ENCODE measurements at regions not wholly inside any gene's neighbourhood (a gene's known extent, or its start where the extent isn't known, plus 50 kb on each side); places are given as distances from the start of the nearest gene placed in this dataset.

DNA sequence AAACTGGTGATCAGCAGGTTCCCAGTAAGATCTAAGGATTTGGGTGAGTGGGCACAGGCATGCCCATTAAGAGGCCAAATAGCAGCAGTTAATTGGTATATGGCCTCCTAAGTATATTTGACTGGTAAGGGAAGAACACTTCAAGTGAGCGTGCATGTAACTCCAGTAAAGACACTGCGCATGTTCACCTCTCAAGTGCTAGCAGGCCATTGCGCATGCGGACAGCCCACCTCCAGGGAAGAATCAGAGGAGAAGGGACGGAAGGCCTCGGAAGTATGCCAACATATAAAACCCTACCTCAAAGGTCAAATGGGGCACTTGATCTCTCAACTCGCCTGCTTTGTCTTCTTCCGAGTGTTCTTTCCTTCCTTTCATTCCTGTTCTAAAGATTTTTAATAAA lies 118.0 kb downstream of the ARL5B start:
- no peak for TF ChIP-seq CBFB (CRISPR knock-in tag; IDR thresholded peaks at IDR 0.05; ENCODE audit: low read depth)
- TF ChIP-seq ZNF396 (CRISPR knock-in tag; IDR thresholded peaks at IDR 0.05; ENCODE audit: borderline replicate concordance) = no peak
- TF ChIP-seq, protein P1, sequence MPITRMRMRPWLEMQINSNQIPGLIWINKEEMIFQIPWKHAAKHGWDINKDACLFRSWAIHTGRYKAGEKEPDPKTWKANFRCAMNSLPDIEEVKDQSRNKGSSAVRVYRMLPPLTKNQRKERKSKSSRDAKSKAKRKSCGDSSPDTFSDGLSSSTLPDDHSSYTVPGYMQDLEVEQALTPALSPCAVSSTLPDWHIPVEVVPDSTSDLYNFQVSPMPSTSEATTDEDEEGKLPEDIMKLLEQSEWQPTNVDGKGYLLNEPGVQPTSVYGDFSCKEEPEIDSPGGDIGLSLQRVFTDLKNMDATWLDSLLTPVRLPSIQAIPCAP (CRISPR knock-in tag; IDR thresholded peaks at IDR 0.05) = no peak
- TF ChIP-seq, protein P2, sequence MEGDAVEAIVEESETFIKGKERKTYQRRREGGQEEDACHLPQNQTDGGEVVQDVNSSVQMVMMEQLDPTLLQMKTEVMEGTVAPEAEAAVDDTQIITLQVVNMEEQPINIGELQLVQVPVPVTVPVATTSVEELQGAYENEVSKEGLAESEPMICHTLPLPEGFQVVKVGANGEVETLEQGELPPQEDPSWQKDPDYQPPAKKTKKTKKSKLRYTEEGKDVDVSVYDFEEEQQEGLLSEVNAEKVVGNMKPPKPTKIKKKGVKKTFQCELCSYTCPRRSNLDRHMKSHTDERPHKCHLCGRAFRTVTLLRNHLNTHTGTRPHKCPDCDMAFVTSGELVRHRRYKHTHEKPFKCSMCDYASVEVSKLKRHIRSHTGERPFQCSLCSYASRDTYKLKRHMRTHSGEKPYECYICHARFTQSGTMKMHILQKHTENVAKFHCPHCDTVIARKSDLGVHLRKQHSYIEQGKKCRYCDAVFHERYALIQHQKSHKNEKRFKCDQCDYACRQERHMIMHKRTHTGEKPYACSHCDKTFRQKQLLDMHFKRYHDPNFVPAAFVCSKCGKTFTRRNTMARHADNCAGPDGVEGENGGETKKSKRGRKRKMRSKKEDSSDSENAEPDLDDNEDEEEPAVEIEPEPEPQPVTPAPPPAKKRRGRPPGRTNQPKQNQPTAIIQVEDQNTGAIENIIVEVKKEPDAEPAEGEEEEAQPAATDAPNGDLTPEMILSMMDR (IDR thresholded peaks at IDR 0.05) = no peak
- TF ChIP-seq ZNF263 (CRISPR knock-in tag; IDR thresholded peaks at IDR 0.05; ENCODE audit: low read depth) = no peak

Data from WTC11 (cell line).